ENCODE measurements at regions not wholly inside any gene's neighbourhood (a gene's known extent, or its start where the extent isn't known, plus 50 kb on each side); places are given as distances from the start of the nearest gene placed in this dataset.

DNA sequence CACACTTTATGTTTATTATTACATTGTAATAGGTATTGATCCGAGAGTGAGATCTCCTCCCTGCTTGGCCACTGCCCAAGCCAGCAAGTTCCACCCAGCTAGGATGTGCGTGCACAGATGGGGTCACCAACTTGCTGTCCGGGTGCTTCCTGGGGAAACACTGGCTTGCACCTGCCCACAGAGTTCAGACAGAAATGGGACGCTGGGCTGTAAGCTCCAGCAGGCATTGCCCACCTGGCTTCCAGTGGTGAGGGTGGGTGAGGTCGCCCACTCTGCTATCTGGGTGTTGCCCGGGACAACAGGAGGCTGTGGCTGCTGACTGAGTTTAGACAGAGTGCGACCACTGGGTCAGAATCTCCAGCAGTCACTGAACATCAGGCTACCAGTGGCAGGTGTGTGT lies 289.8 kb upstream of the ANO3 start:
- H3K9me3 ChIP-seq = no peaks in the 10 kb centered on the region
- H3K4me1 ChIP-seq = no peaks in the 10 kb centered on the region
- no peaks in the 10 kb centered on the region for H3K27me3 ChIP-seq
- TF ChIP-seq, protein P1, sequence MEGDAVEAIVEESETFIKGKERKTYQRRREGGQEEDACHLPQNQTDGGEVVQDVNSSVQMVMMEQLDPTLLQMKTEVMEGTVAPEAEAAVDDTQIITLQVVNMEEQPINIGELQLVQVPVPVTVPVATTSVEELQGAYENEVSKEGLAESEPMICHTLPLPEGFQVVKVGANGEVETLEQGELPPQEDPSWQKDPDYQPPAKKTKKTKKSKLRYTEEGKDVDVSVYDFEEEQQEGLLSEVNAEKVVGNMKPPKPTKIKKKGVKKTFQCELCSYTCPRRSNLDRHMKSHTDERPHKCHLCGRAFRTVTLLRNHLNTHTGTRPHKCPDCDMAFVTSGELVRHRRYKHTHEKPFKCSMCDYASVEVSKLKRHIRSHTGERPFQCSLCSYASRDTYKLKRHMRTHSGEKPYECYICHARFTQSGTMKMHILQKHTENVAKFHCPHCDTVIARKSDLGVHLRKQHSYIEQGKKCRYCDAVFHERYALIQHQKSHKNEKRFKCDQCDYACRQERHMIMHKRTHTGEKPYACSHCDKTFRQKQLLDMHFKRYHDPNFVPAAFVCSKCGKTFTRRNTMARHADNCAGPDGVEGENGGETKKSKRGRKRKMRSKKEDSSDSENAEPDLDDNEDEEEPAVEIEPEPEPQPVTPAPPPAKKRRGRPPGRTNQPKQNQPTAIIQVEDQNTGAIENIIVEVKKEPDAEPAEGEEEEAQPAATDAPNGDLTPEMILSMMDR (IDR thresholded peaks at IDR 0.05) = no peak
- no peak for TF ChIP-seq POLR2A (IDR thresholded peaks at IDR 0.05)
- no peak overlapping the region for H3K27ac ChIP-seq
- DNase-seq (peak in 2 of 3 donors; percentile 22 to 35), ATAC-seq (peak in 1 of 4 donors; percentile 21)
- intact Hi-C loops (cut with DNase I) = no loop called here
- no peaks in the 10 kb centered on the region for H3K36me3 ChIP-seq
- H3K4me3 ChIP-seq = no peak overlapping the region
- 58% methylated on average over 7 of the region's 7 CpGs for WGBS (ENCODE audit: insufficient coverage, low coverage, low lambda C conversion rate, missing lambda C conversion rate)

DNA sequence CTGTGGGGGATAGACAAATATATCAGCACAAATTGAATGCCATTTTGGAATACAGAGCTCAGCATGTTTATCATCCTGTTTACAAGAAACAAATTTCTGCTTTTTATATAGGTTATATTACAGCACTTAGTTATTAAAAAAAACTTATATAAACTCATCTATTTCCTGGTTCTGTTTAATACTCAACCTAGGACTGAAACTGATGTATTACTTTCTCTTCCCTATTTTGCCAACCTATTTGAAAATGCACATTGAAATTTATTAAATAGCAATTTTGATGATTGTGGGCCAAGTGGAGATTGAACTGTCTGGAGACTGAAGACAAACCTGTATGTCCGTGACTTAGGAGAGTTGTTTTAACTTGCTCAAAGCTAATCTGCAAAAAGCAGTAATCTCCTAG lies 288.3 kb upstream of the ANO3 start:
- no peak for TF ChIP-seq POLR2A (IDR thresholded peaks at IDR 0.05)
- TF ChIP-seq, protein P1 (IDR thresholded peaks at IDR 0.05) = no peak

DNA sequence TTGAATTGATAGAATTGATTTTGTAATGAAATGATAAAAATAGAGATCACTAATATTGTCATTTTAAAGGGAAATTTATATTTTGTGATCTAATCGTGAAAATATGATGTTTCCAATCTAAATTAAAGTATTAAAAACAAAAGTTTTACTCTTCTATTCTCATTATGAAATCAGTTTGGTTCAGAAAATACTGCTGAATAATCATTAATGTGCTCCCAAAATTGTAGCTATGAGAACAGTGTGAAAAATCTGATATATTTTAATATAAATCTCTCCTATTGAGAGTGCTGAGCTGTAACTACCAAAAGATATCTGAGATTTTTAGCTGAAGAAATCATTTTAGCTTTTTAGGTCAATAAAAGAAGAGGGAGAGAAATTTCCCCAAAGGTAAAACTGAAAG lies 287.5 kb upstream of the ANO3 start:
- H3K9me3 ChIP-seq = no peaks in the 10 kb centered on the region
- 21% methylated on average over 1 of the region's 1 CpG for WGBS (ENCODE audit: insufficient coverage, low coverage, low lambda C conversion rate, missing lambda C conversion rate)
- H3K4me3 ChIP-seq = no peak overlapping the region
- H3K4me1 ChIP-seq = no peaks in the 10 kb centered on the region
- DNase-seq = no peak
- H3K36me3 ChIP-seq = no peaks in the 10 kb centered on the region
- no peak for TF ChIP-seq POLR2A (IDR thresholded peaks at IDR 0.05)
- TF ChIP-seq, protein P1 (IDR thresholded peaks at IDR 0.05) = no peak
- no peaks in the 10 kb centered on the region for H3K27me3 ChIP-seq
- ATAC-seq = no peak
- intact Hi-C loops (cut with DNase I) = no loop called here
- H3K27ac ChIP-seq = no peak overlapping the region

More for the DNA sequence above, 288.3 kb upstream of the ANO3 start:
- no peaks in the 10 kb centered on the region for H3K27me3 ChIP-seq
- no peaks in the 10 kb centered on the region for H3K36me3 ChIP-seq
- WGBS (ENCODE audit: insufficient coverage, low coverage, low lambda C conversion rate, missing lambda C conversion rate) = 82% methylated on average over 1 of the region's 1 CpG
- DNase-seq (no peak), ATAC-seq (no peak)
- H3K4me3 ChIP-seq = no peak overlapping the region
- H3K4me1 ChIP-seq = no peaks in the 10 kb centered on the region
- H3K27ac ChIP-seq = no peak overlapping the region
- H3K9me3 ChIP-seq = no peaks in the 10 kb centered on the region
- intact Hi-C loops (cut with DNase I) = no loop called here

DNA sequence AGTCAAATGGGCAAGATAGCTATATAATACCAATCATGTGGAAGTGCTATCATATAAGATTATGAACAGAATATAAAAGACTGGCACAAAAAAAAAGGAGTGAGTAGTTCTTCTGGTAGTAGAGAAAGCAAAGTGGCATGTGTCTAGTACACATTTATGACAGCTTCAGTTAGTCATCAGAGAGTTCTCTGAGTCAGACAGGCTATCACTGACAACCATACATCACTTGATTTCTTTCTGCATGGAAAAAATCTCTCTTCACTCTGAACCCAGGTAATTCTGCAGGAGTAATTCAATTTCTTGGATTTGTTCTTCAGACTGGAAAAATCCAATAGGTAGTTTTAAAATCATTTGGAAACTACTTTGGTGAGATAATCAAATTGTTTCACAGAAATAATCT lies 286.8 kb upstream of the ANO3 start:
- TF ChIP-seq, protein P1 (IDR thresholded peaks at IDR 0.05) = no peak
- no peak for TF ChIP-seq POLR2A (IDR thresholded peaks at IDR 0.05)
- H3K9me3 ChIP-seq = no peaks in the 10 kb centered on the region
- H3K27ac ChIP-seq = no peak overlapping the region
- no peak for ATAC-seq
- H3K4me3 ChIP-seq = no peak overlapping the region
- H3K36me3 ChIP-seq = no peaks in the 10 kb centered on the region
- no peak for DNase-seq
- no peaks in the 10 kb centered on the region for H3K27me3 ChIP-seq
- no peaks in the 10 kb centered on the region for H3K4me1 ChIP-seq
- intact Hi-C loops (cut with DNase I) = no loop called here

DNA sequence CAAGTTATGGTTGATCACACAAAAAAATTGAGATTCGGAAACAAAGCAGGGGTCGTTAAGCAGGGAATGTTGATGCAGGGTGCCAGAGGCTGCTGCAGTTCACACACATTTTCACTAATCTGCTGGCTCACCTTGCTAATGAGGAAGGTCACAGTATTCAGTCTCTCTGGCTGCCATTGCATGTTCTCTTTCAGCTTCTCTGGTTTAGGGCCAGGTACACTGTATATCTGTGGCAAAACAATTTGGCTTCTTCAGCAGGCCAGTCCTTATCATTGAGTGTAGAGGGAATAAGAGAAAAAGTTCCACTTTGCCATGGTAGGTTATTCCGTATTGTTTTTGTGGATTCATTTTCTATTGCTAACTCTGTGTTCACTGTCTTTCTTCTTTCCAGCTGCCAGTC lies 283.7 kb upstream of the ANO3 start:
- intact Hi-C loops (cut with DNase I) = no loop called here
- H3K36me3 ChIP-seq = no peaks in the 10 kb centered on the region
- H3K9me3 ChIP-seq = no peaks in the 10 kb centered on the region
- 51% methylated on average over 3 of the region's 3 CpGs for WGBS (ENCODE audit: insufficient coverage, low coverage, low lambda C conversion rate, missing lambda C conversion rate)
- no peak for ATAC-seq
- DNase-seq = no peak
- H3K27me3 ChIP-seq = no peaks in the 10 kb centered on the region
- H3K4me1 ChIP-seq = no peaks in the 10 kb centered on the region
- TF ChIP-seq, protein P1 (IDR thresholded peaks at IDR 0.05) = no peak
- no peak overlapping the region for H3K4me3 ChIP-seq
- no peak overlapping the region for H3K27ac ChIP-seq
